H1 (cell line): ENCODE measurements at regions not wholly inside any gene's neighbourhood (a gene's known extent, or its start where the extent isn't known, plus 50 kb on each side); places are given as distances from the start of the nearest gene placed in this dataset.

Source experiments
- CEBPB ChIP-seq: IDR thresholded peaks from 2 replicates; pipeline ENCODE4 v1.6.1; 2012; ENCODE audit warnings: low read depth, low read length
- RAD21 ChIP-seq, 2 experiments: IDR thresholded peaks in 1 of 2; conservative IDR thresholded peaks in 1 of 2; 2 replicates each; pipeline ENCODE4 v1.6.1; 2011; ENCODE audit warnings: low read depth in 2 of 2, low read length in 2 of 2, improper control_type of control experiment in 1 of 2, inconsistent platforms in 1 of 2, mild to moderate bottlenecking in 1 of 2, moderate library complexity in 1 of 2
- SP1 ChIP-seq: IDR thresholded peaks from 2 replicates; pipeline ENCODE4 v1.6.1; 2011; ENCODE audit warnings: low read depth, low read length
- SRF ChIP-seq: IDR thresholded peaks from 2 replicates; pipeline ENCODE4 v1.6.1; 2011; ENCODE audit warnings: mild to moderate bottlenecking, low read depth, low read length, moderate library complexity

DNA sequence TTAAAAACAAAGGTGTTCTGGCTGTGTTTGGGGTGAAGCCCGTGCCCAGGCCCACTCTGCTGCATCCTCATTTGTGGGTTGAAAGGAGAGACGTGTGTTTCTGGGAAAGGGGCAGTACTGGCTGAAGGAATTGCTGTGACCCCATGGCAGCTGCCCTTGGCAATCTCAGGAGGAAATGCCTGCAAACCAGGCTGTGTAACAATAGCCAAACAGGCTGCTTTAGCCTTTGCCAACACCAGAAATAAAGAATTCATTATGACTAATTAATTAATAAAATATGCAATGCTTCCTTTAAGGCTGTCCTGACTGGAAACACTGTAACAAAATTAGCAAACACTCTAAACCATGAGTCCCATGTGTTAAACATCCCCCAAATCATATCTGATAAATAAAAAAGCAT is 53.0 kb upstream of the KRR1 start (continued):
- TF ChIP-seq SP1 (no peak), CEBPB (no peak), SRF (no peak), RAD21 (IDR thresholded peaks at IDR 0.05 in 1 of 2, conservative IDR thresholded peaks at IDR 0.05 in 1 of 2; ENCODE audit: low read depth in 2 of 2, low read length in 2 of 2) (no peak)
